ENCODE measurements at regions not wholly inside any gene's neighbourhood (a gene's known extent, or its start where the extent isn't known, plus 50 kb on each side); places are given as distances from the start of the nearest gene placed in this dataset.

DNA sequence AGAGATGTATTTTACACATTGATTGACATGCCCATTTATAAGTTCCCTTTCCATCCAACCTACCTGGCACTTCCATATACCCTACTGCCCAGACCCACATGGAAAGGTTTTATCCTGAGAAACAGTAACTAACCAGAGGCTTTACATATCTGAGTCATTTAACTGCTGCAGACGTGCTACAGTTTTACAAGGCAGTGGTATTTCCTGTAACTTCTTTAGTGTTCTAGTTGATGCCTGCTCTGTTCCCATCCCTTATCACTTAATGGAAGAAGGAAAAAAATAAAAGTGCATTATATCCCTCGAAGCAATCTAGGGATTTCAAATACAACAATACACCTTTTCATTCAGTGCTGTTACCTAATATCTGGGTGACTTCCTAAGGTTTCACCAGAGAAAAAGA is 107.1 kb downstream of the TMCO5A start:
- peaks cover 5% of the 10 kb centered on the region for H3K27me3 Mint-ChIP-seq (ENCODE audit: unreplicated experiment)
- no peaks in the 10 kb centered on the region for H3K36me3 Mint-ChIP-seq (ENCODE audit: insufficient read depth, unreplicated experiment)
- H3K4me3 Mint-ChIP-seq (ENCODE audit: low read depth, unreplicated experiment) = no peak overlapping the region
- BruUV-seq (replicated peaks) = no TSS peak
- CTCF ChIA-PET = no interaction called here
- TF ChIP-seq, protein P1, sequence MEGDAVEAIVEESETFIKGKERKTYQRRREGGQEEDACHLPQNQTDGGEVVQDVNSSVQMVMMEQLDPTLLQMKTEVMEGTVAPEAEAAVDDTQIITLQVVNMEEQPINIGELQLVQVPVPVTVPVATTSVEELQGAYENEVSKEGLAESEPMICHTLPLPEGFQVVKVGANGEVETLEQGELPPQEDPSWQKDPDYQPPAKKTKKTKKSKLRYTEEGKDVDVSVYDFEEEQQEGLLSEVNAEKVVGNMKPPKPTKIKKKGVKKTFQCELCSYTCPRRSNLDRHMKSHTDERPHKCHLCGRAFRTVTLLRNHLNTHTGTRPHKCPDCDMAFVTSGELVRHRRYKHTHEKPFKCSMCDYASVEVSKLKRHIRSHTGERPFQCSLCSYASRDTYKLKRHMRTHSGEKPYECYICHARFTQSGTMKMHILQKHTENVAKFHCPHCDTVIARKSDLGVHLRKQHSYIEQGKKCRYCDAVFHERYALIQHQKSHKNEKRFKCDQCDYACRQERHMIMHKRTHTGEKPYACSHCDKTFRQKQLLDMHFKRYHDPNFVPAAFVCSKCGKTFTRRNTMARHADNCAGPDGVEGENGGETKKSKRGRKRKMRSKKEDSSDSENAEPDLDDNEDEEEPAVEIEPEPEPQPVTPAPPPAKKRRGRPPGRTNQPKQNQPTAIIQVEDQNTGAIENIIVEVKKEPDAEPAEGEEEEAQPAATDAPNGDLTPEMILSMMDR (IDR thresholded peaks at IDR 0.05; ENCODE audit: unreplicated experiment) = no peak
- H3K4me1 Mint-ChIP-seq (ENCODE audit: low read depth, unreplicated experiment) = no peaks in the 10 kb centered on the region
- intact Hi-C loops (cut with micrococcal nuclease; ENCODE audit: unreplicated experiment) = no loop called here
- no peak for DNase-seq
- H3K9me3 Mint-ChIP-seq (ENCODE audit: low read depth, unreplicated experiment) = no peaks in the 10 kb centered on the region
- no peak overlapping the region for H3K27ac Mint-ChIP-seq (ENCODE audit: unreplicated experiment)

DNA sequence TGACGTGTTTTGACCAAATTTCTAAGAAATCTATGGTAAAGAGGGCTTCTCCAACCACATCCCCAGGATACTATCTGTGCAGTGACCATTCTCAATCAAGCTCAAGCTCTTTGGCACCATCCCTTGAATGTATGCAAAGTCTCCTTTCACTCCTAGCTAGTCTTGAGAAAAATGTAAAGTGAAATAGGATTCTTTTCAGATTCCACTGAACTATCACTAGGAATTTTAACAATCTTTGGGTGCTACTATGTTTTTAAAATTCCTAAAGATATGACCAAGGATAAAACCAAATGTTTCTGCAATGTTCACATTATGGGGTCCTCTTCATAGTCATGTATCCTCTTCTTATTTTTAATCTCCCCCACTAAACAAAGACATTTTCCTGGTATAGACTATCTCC is 107.8 kb downstream of the TMCO5A start:
- TF ChIP-seq, protein P1 (IDR thresholded peaks at IDR 0.05; ENCODE audit: unreplicated experiment) = no peak
- intact Hi-C loops (cut with micrococcal nuclease; ENCODE audit: unreplicated experiment) = no loop called here
- Mint-ChIP-seq H3K27ac (ENCODE audit: unreplicated experiment) (no peak overlapping the region), H3K4me3 (ENCODE audit: low read depth, unreplicated experiment) (no peak overlapping the region), H3K27me3 (ENCODE audit: unreplicated experiment) (no peaks in the 10 kb centered on the region), H3K9me3 (ENCODE audit: low read depth, unreplicated experiment) (no peaks in the 10 kb centered on the region), H3K4me1 (ENCODE audit: low read depth, unreplicated experiment) (no peaks in the 10 kb centered on the region), H3K36me3 (ENCODE audit: insufficient read depth, unreplicated experiment) (no peaks in the 10 kb centered on the region)
- no TSS peak for BruUV-seq (replicated peaks)
- CTCF ChIA-PET = no interaction called here
- no peak for DNase-seq

DNA sequence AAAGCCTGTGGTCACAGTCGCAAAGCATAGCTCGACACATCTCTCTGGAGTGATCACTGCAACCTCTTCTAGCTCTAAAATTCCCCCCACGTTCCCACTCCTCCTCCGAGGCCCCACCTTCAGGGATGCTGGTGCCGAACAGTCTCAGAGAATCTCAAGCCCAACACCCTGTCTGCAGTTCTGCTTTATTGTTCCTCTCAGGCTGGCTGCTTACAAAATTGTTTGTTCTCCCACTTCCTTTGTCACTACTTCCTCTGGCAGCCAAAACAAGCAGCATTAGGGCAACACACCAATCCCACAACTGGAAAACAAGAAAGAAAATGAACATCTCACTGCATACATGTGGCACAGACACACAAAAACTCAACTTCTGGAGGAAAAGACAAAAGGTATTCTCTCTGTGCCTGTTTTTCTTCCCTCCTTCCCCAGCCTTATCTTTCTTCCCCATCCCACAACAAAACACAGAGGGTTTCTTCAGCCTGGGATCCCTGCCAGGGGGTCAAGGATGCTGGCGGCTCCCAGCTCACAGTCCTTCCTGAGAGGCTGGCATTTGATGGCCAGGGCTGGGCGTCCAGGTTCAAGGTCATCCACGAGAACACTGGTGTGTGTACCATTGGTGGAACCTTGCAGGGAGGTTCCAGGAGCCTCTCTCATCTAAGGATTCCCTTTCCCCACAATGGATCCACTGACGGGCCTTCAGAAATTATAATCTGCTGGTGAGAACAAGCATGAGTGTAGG is 108.4 kb downstream of the TMCO5A start:
- BruUV-seq (replicated peaks) = no TSS peak
- H3K9me3 Mint-ChIP-seq (ENCODE audit: low read depth, unreplicated experiment) = no peaks in the 10 kb centered on the region
- no peak overlapping the region for H3K27ac Mint-ChIP-seq (ENCODE audit: unreplicated experiment)
- no peak for DNase-seq
- TF ChIP-seq, protein P1 (IDR thresholded peaks at IDR 0.05; ENCODE audit: unreplicated experiment) = no peak
- H3K4me3 Mint-ChIP-seq (ENCODE audit: low read depth, unreplicated experiment) = no peak overlapping the region
- no peaks in the 10 kb centered on the region for H3K4me1 Mint-ChIP-seq (ENCODE audit: low read depth, unreplicated experiment)
- intact Hi-C loops (cut with micrococcal nuclease; ENCODE audit: unreplicated experiment) = no loop called here
- no peaks in the 10 kb centered on the region for H3K36me3 Mint-ChIP-seq (ENCODE audit: insufficient read depth, unreplicated experiment)
- CTCF ChIA-PET = no interaction called here
- H3K27me3 Mint-ChIP-seq (ENCODE audit: unreplicated experiment) = no peaks in the 10 kb centered on the region

DNA sequence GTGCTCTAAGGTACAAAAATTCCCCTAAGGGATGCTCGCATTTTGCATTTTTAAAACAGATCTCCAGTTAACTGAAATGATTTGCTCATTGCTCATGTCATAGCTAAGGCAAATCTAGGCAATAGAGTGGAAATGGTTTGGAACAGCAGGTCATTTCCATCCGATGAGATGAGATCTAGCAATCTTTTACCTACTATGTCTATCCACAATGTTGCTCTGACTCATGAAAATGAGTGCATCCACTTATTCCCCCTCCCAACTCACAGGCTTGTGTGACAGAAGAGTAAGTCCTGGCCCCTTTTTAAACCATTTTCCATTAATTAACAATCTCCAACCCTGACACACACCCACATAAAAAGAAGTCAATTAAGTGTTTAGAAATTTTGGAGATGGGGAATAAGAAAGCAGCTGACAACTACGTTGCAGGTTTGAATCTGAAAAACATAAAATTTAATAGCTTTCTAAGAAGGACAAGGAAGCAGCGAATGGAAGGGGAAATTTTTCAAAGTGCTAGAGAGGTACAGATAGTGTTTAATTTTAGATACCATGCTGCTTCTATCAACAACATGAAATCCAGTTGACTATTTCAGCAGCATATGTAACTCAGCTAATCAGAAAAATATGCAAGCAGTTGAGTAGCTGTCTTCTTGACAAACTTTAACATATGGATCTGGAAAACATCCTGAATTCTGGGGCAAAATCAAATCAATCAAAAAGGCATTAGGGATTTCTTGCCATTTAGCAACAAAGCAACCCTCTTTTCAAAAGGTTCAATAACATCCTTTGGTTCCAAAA is 112.0 kb downstream of the TMCO5A start:
- BruUV-seq (replicated peaks) = no TSS peak
- no peak overlapping the region for H3K27ac Mint-ChIP-seq (ENCODE audit: unreplicated experiment)
- no peaks in the 10 kb centered on the region for H3K27me3 Mint-ChIP-seq (ENCODE audit: unreplicated experiment)
- TF ChIP-seq, protein P1 (IDR thresholded peaks at IDR 0.05; ENCODE audit: unreplicated experiment) = no peak
- DNase-seq = no peak
- intact Hi-C loops (cut with micrococcal nuclease; ENCODE audit: unreplicated experiment) = no loop called here
- no peaks in the 10 kb centered on the region for H3K9me3 Mint-ChIP-seq (ENCODE audit: low read depth, unreplicated experiment)
- no peaks in the 10 kb centered on the region for H3K36me3 Mint-ChIP-seq (ENCODE audit: insufficient read depth, unreplicated experiment)
- H3K4me3 Mint-ChIP-seq (ENCODE audit: low read depth, unreplicated experiment) = no peak overlapping the region
- peaks cover 12% of the 10 kb centered on the region for H3K4me1 Mint-ChIP-seq (ENCODE audit: low read depth, unreplicated experiment)
- CTCF ChIA-PET = no interaction called here

Measured in Calu3 (cell line).